ENCODE measurements at regions not wholly inside any gene's neighbourhood (a gene's known extent, or its start where the extent isn't known, plus 50 kb on each side); places are given as distances from the start of the nearest gene placed in this dataset.

DNA sequence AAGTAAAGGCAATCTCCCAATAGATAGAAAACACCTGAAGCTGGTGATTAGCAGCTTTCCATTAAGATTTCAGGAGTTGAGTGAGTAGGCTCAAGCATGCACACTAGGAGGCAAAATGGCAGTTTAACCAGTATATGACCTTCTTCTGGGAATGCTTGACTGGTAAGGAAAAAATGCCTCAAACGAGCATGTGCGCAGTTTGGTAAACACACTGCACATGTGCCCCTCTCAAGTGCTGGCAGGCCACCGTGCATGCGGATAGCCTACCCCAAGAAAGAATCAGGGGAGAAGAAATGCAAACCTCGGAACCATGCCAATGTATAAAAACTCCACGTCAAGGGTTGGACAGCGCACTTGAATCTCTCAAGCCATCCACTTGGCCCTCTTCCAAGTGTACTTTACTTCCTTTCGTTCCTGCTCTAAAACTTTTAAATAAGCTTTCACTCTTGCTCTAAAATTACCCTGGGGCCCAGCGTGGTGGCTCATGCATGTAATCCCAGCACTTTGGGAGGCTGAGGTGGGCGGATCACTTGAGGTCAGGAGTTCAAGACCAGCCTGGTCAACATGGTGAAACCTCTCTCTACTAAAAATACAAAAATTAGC lies 98.8 kb upstream of the CDK1 start:
- TF ChIP-seq, protein P1, sequence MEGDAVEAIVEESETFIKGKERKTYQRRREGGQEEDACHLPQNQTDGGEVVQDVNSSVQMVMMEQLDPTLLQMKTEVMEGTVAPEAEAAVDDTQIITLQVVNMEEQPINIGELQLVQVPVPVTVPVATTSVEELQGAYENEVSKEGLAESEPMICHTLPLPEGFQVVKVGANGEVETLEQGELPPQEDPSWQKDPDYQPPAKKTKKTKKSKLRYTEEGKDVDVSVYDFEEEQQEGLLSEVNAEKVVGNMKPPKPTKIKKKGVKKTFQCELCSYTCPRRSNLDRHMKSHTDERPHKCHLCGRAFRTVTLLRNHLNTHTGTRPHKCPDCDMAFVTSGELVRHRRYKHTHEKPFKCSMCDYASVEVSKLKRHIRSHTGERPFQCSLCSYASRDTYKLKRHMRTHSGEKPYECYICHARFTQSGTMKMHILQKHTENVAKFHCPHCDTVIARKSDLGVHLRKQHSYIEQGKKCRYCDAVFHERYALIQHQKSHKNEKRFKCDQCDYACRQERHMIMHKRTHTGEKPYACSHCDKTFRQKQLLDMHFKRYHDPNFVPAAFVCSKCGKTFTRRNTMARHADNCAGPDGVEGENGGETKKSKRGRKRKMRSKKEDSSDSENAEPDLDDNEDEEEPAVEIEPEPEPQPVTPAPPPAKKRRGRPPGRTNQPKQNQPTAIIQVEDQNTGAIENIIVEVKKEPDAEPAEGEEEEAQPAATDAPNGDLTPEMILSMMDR (conservative IDR thresholded peaks at IDR 0.05; ENCODE audit: low read depth in 2 of 2) = no peak
- TF ChIP-seq JUNB (IDR thresholded peaks at IDR 0.05; ENCODE audit: unreplicated experiment) (no peak), EZH2 (IDR thresholded peaks at IDR 0.05; ENCODE audit: low read depth, unreplicated experiment) (no peak), NANOG (IDR thresholded peaks at IDR 0.05; ENCODE audit: borderline replicate concordance) (no peak), EZH2phosphoT487 (IDR thresholded peaks at IDR 0.05; ENCODE audit: unreplicated experiment) (no peak), CREB1 (CRISPR knock-in tag; IDR thresholded peaks at IDR 0.05; ENCODE audit: low read depth) (no peak)
- TF ChIP-seq, protein P2, sequence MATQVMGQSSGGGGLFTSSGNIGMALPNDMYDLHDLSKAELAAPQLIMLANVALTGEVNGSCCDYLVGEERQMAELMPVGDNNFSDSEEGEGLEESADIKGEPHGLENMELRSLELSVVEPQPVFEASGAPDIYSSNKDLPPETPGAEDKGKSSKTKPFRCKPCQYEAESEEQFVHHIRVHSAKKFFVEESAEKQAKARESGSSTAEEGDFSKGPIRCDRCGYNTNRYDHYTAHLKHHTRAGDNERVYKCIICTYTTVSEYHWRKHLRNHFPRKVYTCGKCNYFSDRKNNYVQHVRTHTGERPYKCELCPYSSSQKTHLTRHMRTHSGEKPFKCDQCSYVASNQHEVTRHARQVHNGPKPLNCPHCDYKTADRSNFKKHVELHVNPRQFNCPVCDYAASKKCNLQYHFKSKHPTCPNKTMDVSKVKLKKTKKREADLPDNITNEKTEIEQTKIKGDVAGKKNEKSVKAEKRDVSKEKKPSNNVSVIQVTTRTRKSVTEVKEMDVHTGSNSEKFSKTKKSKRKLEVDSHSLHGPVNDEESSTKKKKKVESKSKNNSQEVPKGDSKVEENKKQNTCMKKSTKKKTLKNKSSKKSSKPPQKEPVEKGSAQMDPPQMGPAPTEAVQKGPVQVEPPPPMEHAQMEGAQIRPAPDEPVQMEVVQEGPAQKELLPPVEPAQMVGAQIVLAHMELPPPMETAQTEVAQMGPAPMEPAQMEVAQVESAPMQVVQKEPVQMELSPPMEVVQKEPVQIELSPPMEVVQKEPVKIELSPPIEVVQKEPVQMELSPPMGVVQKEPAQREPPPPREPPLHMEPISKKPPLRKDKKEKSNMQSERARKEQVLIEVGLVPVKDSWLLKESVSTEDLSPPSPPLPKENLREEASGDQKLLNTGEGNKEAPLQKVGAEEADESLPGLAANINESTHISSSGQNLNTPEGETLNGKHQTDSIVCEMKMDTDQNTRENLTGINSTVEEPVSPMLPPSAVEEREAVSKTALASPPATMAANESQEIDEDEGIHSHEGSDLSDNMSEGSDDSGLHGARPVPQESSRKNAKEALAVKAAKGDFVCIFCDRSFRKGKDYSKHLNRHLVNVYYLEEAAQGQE (IDR thresholded peaks at IDR 0.05; ENCODE audit: unreplicated experiment) = no peak
- TF ChIP-seq, protein P3, sequence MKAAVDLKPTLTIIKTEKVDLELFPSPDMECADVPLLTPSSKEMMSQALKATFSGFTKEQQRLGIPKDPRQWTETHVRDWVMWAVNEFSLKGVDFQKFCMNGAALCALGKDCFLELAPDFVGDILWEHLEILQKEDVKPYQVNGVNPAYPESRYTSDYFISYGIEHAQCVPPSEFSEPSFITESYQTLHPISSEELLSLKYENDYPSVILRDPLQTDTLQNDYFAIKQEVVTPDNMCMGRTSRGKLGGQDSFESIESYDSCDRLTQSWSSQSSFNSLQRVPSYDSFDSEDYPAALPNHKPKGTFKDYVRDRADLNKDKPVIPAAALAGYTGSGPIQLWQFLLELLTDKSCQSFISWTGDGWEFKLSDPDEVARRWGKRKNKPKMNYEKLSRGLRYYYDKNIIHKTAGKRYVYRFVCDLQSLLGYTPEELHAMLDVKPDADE (IDR thresholded peaks at IDR 0.05) = no peak

Data from GM23338 (cell line).